GM12801 (cell line): ENCODE measurements at regions not wholly inside any gene's neighbourhood (a gene's known extent, or its start where the extent isn't known, plus 50 kb on each side); places are given as distances from the start of the nearest gene placed in this dataset.

Experiments
- TF ChIP-seq, protein P1 (sequence below): IDR thresholded peaks from one replicate; pipeline ENCODE4 v1.5.1; 2011; ENCODE audit warnings: control low read depth; ENCODE audit not compliant: insufficient read length; ENCODE audit errors: extremely low read depth

DNA sequence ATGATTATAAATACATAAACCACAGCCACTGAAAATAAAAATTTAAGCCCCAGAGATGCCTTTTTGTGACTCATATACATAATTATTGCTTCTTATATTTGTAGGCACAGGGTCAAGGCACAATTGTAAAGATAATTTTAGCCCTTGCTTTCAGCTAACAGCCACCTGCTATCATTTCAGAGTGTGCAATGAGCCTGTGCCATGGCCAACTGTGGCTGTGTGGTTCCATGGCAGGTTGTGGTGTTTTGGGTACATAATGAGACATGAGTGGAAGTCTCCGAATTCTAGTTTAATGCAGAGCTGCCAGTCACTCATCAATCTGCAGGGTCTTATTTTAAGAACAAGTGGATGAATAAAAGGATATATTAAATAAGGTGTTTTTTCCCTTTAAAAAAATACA lies 346.9 kb upstream of the SNX7 start:
- TF ChIP-seq, protein P1, sequence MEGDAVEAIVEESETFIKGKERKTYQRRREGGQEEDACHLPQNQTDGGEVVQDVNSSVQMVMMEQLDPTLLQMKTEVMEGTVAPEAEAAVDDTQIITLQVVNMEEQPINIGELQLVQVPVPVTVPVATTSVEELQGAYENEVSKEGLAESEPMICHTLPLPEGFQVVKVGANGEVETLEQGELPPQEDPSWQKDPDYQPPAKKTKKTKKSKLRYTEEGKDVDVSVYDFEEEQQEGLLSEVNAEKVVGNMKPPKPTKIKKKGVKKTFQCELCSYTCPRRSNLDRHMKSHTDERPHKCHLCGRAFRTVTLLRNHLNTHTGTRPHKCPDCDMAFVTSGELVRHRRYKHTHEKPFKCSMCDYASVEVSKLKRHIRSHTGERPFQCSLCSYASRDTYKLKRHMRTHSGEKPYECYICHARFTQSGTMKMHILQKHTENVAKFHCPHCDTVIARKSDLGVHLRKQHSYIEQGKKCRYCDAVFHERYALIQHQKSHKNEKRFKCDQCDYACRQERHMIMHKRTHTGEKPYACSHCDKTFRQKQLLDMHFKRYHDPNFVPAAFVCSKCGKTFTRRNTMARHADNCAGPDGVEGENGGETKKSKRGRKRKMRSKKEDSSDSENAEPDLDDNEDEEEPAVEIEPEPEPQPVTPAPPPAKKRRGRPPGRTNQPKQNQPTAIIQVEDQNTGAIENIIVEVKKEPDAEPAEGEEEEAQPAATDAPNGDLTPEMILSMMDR, result no peak

DNA sequence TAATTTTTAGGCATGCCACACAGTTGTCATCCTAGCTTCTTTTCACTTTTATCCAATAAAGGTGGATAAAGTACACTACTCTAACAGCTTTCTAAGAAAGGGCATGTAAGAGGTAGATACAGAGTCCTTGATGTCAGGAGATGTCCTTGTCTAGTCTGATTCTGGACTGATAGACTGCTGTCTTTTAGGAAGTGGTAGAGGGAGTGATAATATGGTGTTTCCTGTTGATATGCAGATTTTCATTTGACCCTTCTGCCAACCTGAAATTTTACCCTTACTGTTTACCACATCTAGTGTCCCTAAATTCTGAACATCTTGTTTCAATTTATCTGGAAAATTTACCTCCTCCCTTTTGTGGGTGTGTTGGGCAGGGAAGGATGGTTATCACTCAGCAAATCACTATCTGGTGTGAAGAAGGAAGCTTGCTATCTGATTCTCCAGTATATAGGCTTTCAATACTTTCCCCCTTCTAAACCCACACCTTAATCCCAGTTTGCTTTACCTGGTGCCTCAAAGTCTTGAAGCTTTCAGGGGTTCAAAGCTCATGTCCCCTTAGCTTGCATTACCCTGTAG lies 354.9 kb upstream of the SNX7 start:
- TF ChIP-seq, protein P1, result no peak

DNA sequence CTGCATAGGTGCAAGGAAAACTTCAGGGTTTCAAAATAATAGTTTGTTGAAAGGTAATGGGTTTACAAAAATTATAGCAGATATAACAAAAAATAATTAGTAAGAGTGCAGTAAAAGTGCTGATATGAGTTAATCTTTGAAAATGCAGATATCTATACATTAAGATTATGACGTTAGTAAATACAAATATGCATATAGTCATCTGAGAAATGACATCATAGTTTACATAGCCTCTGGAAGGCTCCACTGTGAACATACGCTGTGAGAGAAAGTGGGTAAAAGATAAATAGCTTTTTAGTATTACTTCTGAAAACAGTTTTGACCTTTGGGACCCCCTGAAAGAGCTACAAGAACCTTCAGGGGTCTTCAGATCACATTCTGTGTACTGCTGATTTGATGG lies 356.2 kb upstream of the SNX7 start:
- TF ChIP-seq, protein P1, result no peak

DNA sequence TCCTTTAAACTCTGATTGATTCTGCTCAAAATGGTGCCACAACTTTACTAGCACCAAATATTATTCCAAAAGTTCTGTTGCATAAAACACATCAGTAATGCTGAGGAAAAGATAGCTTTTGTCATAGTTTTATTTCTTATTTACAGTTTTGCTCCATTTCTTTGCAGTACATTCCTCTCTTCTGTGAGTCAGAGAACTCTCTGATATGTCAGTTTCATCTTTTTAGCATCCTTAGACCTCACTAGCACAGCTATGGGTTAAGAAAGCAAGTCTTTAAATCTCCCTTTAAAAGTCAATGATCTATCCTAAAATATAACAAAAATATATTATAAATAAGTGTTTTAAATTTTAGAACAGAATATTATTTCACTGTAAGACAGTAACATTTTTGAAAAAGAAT lies 356.6 kb upstream of the SNX7 start:
- TF ChIP-seq, protein P1, result no peak

DNA sequence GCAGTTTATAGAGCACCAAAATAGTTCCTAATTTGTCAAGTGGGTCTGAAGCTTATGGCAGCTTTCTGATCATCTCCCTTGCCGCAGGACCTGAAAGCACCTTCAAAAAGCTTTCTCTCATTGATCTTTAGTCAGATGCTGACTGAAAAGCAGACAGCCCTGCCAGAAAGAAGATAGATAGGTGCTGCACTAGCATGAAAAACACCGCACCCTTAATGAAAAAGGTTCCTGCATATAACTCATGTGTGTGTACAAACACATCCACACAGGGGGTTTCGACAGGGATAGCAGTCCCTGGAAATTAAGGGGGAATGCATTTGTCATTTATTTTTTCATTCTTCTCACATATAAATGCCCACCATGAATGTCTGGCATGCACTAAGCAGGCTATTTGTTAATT lies 361.7 kb upstream of the SNX7 start:
- TF ChIP-seq, protein P1, result no peak

DNA sequence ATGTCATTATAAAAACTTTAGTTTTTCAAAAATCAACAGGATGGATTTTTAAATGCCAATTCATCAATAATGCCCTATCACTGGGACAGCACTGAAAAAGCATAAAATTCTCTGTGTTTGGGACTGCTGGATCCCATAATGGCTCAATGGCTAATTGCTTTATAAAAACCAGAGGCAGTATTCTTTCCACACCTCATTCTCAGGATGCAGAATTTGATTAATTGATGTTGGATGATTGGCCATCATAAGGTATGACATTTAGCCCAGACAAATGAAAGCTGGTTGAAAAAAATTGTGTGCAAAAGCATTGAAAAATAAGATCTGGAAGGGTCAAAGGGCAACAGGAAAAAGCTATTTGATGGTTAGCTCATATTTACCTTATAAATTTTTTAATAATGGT lies 362.2 kb upstream of the SNX7 start:
- TF ChIP-seq, protein P1, result no peak

DNA sequence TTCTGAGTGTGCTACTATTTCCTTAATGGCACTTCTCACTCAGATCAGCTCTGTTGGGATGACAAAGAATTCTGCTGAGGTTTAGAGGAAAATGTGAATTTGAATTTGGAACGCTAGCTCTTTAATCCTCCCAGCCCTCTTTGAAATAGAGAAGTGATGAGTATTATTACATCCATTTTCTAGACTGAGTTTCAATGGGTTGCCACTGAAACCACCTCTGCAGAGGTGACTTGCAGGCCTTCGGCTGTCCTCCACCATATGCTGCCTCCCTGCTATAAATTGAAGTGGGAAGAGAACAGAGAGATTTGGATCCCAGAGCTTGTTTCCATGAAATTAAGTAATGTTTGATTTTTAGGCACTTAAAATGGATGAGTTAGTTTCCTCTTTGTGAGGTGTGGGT lies 363.2 kb upstream of the SNX7 start:
- TF ChIP-seq, protein P1, result no peak
